ENCODE measurements at regions not wholly inside any gene's neighbourhood (a gene's known extent, or its start where the extent isn't known, plus 50 kb on each side); places are given as distances from the start of the nearest gene placed in this dataset.

DNA sequence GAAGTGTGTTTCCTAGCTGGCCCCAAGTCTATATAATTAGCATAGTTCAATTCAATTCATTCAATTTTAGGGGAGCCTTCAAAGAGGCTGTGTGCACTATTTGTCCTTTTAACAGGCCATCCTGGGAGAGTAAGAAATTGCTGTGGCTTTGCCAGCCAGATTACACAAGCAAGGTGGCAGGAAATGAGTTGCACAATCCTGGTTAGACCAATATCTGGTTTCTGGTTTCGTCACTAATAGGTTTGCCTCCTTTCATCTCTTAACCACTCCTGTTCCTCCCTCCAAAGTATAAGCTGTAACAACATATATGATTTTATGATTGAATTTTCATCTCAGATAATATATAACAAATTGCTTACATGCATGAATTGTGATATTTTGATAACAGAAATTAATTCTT, 84.1 kb upstream of the NEGR1 start:
- Histone ChIP-seq H3K9me3 (replicated peaks in 1 of 3) (no peaks in the 10 kb centered on the region), H3K4me3 (no peak overlapping the region), H3K27me3 (no peaks in the 10 kb centered on the region), H3K27ac (no peak overlapping the region), H3K36me3 (replicated peaks in 1 of 2) (no peaks in the 10 kb centered on the region), H3K4me1 (replicated peaks in 1 of 2) (no peaks in the 10 kb centered on the region)
- intact Hi-C loops (cut with DNase I), result no loop called here
- 27 to 44% (median 36%) methylated on average over 1 of the region's 1 CpG for WGBS, 4 donors
- DNase-seq, result peak in 1 of 7 donors; percentile 16
- TF ChIP-seq, protein P1, sequence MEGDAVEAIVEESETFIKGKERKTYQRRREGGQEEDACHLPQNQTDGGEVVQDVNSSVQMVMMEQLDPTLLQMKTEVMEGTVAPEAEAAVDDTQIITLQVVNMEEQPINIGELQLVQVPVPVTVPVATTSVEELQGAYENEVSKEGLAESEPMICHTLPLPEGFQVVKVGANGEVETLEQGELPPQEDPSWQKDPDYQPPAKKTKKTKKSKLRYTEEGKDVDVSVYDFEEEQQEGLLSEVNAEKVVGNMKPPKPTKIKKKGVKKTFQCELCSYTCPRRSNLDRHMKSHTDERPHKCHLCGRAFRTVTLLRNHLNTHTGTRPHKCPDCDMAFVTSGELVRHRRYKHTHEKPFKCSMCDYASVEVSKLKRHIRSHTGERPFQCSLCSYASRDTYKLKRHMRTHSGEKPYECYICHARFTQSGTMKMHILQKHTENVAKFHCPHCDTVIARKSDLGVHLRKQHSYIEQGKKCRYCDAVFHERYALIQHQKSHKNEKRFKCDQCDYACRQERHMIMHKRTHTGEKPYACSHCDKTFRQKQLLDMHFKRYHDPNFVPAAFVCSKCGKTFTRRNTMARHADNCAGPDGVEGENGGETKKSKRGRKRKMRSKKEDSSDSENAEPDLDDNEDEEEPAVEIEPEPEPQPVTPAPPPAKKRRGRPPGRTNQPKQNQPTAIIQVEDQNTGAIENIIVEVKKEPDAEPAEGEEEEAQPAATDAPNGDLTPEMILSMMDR (IDR thresholded peaks at IDR 0.05), result no peak
- no peak for TF ChIP-seq POLR2A (IDR thresholded peaks at IDR 0.05)

DNA sequence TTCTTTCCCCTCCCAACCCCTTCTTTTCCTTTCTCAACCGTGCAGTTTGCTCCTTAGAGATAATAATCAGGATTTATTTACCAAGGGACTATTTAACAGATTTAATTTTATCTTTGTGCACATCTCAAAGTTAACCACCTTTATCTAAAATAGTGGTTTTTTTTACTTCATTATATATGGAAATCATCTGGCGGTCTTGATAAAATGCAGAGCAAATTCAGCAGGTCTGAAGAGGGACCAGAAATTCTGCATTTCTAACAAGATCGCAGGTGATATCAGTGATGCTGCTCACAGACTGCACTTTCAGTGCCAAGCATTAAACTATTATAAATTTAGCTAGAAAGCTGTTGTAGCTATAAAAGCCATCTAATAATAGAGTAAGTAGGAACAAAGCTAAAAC, 83.4 kb upstream of the NEGR1 start:
- no peak overlapping the region for H3K27ac ChIP-seq
- no peaks in the 10 kb centered on the region for H3K4me1 ChIP-seq (replicated peaks in 1 of 2)
- intact Hi-C loops (cut with DNase I), result no loop called here
- H3K9me3 ChIP-seq (replicated peaks in 1 of 3), result no peaks in the 10 kb centered on the region
- TF ChIP-seq, protein P1 (IDR thresholded peaks at IDR 0.05), result no peak
- no peak for TF ChIP-seq POLR2A (IDR thresholded peaks at IDR 0.05)
- H3K36me3 ChIP-seq (replicated peaks in 1 of 2), result no peaks in the 10 kb centered on the region
- WGBS, 4 donors, result 67 to 74% (median 72%) methylated on average over 3 of the region's 3 CpGs
- H3K27me3 ChIP-seq, result no peaks in the 10 kb centered on the region
- no peak for DNase-seq
- no peak overlapping the region for H3K4me3 ChIP-seq

DNA sequence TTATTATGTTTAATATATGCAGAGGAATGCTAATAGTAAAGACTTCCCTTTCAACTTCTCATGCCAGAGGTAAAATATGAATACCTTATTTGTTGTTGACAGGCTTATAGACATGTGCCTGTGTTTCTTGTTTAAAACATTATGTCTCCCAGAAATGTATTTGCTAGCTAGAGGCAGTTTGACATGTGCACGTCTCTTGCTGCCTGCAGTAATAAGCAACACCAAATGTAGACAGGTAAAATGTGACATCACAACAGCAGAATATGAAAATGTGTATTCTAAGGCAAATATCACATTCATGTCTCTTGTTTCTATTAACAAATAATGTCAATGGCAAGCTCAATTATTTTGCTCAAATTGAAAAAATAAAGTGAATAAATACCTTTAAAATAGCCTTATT, 80.2 kb upstream of the NEGR1 start:
- Histone ChIP-seq H3K27ac (no peak overlapping the region), H3K4me3 (no peak overlapping the region)
- intact Hi-C loops (cut with DNase I), result no loop called here

DNA sequence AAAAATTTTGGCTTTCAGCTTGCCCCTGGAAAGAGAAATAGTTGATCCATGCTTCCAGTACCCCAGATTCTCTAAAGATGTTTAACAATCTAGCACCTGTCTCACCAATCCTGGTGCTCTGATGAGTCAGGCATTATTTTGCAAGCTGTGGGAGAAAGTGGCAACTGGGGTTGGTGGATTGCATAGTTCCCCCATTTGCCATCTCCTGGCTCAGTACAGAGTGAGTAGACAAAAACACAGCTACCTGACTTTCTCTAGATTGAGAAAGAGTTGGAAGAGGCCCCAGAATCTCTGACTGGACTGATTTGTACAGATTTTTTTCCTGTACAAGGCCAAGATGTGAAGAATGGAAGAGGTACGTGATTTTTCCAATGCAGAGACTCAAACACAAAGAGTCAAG, 75.1 kb upstream of the NEGR1 start:
- no peaks in the 10 kb centered on the region for H3K27me3 ChIP-seq
- no peak overlapping the region for H3K4me3 ChIP-seq
- WGBS, 4 donors, result 59 to 73% (median 70%) methylated on average over 1 of the region's 1 CpG
- no peaks in the 10 kb centered on the region for H3K9me3 ChIP-seq (replicated peaks in 1 of 3)
- no peak for DNase-seq
- no peaks in the 10 kb centered on the region for H3K4me1 ChIP-seq (replicated peaks in 1 of 2)
- intact Hi-C loops (cut with DNase I), result no loop called here
- H3K27ac ChIP-seq, result no peak overlapping the region
- no peak for TF ChIP-seq POLR2A (IDR thresholded peaks at IDR 0.05)
- TF ChIP-seq, protein P1 (IDR thresholded peaks at IDR 0.05), result no peak
- no peaks in the 10 kb centered on the region for H3K36me3 ChIP-seq (replicated peaks in 1 of 2)

More for the DNA sequence above, 80.2 kb upstream of the NEGR1 start:
- no peaks in the 10 kb centered on the region for H3K27me3 ChIP-seq
- no peak for TF ChIP-seq POLR2A (IDR thresholded peaks at IDR 0.05)
- TF ChIP-seq, protein P1 (IDR thresholded peaks at IDR 0.05), result no peak
- DNase-seq, result no peak
- 63 to 69% (median 68%) methylated on average over 1 of the region's 1 CpG for WGBS, 4 donors
- H3K4me1 ChIP-seq (replicated peaks in 1 of 2), result no peaks in the 10 kb centered on the region
- H3K9me3 ChIP-seq (replicated peaks in 1 of 3), result no peaks in the 10 kb centered on the region
- no peaks in the 10 kb centered on the region for H3K36me3 ChIP-seq (replicated peaks in 1 of 2)

Data from adrenal gland (tissue), 9 donors.